AML-193 (cell line): ENCODE measurements at regions not wholly inside any gene's neighbourhood (a gene's known extent, or its start where the extent isn't known, plus 50 kb on each side); places are given as distances from the start of the nearest gene placed in this dataset.
A peak's percentile ranks its signal among the peaks of the same experiment; 100 is the strongest.
"Not testable (repeated sequence)": the region's sequence is repeated elsewhere in the genome, so short reads cannot be mapped to it uniquely, and the experiment has no call there.

Source experiments
- DNase-seq, 2 experiments: peaks; one replicate each; lab custom pipeline; 2025; lab: John Stamatoyannopoulos, UW

DNA sequence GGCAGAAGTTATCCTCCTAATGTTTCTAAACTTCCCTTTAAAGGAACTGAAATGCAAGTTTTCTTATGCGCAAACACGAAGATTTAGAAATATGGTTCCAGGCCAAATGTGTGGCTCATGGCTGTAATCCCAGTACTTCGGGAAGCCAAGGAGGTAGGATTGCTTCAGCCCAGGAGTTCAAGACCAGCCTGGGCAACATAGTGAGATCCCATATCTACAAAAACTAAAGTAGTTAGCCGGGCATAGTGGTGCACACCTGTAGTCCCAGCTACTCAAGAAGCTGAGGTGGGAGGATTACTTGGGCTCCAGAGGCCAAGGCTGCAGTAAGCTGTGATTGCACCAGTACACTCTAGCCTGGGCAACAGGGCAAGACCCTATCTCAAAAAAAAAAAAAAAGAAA lies 95.8 kb upstream of the SCAF8 start:
- DNase-seq, result no peak

DNA sequence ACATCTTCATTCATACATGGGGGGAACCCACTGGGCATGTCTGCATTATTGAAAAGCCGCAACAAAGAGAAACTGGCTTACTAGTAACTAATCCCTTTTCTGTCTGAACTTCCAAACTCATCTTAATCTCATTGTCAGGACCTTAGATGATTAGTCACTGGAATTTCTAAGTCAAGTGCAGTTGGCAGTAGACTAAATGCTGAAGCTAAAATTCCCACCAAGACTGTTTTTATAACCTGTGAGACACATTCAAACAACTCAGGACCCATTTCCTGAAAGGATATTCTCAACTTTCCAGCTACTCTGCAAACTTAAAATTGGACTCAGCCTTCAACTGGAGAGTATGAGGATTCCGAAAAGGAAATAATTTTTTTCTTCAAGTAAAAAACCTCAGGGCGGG lies 94.8 kb upstream of the SCAF8 start:
- DNase-seq, result no peak

DNA sequence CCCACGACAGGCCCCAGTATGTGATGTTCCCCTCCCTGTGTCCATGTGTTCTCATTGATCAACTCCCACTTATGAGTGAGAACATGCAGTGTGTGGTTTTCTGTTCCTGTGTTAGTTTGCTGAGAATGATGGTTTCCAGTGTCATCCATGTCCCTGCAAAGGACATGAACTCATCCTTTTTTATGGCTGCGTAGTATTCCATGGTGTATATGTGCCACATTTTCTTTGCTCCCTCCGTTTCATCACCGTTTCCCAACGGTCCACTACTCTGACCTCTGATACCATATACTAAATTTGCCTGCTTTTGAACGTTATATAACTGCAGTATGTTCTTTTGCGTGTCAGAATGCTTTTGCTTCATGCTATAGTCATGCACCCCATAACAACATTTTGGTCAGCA lies 94.0 kb upstream of the SCAF8 start:
- not testable (repeated sequence) for DNase-seq

DNA sequence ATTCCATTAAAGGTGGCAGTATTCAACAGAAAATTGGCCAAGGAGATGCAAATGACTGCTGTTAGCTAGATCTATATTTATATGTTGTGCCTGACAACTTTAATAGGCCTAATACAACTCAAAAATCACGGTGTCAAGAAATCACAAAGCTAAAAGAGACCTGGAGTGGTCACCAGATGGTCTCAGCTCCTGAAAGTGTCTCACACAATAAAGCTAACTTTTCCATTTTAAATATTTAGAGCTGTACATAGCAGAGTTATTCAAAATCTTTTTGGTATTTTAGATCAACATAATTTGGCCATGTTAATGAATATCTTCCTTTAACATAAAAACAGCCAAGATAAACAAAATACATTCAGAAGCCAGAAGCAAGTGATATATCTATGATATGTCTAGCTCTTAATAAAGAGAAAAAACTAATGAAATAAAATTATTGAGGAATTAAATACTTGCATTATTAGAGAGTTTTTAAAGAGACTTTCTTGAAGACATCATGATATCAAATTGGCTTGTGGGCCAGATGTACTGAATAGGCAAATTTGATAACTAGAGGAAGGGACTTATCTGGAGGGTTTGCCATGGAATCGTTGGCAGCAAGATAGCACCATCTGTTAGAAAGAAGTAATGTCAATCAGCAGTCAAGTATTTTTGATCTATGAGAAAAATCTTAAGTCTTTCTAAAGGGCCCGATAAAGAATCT lies 84.9 kb upstream of the SCAF8 start:
- DNase-seq, result no peak

DNA sequence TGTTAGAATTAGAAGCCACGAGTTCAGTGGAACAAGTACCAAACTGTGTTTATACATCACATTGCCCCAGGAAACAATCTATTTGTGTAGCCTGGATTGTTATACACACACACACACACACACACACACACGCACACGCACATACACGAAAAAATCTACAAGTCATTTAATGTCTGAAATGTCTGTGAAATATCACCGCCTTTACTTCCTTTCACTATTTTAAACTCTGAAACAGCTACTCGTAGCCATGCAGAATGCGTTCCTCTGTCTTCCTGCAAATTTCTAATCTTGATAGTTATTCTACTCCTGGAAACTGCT lies 84.4 kb upstream of the SCAF8 start:
- no peak for DNase-seq

DNA sequence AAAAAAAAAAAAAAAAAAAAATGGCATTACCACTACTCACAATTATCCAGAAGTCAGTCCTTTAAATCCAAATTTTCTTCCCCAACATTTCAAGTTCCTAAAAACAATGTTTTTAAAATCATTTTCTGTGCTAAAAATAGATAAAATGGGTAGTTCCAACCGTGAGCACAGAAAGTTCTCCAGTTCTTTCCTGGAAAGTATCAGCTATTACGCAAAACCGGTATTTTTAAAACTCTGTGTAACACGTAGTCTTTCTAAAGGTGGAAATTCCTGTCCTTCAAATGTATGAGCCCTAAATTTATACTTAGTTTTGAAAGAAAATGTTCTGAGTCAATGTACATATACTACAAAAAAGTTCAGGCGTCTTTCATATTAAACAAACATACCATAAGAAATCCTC lies 83.5 kb upstream of the SCAF8 start:
- DNase-seq, result no peak

DNA sequence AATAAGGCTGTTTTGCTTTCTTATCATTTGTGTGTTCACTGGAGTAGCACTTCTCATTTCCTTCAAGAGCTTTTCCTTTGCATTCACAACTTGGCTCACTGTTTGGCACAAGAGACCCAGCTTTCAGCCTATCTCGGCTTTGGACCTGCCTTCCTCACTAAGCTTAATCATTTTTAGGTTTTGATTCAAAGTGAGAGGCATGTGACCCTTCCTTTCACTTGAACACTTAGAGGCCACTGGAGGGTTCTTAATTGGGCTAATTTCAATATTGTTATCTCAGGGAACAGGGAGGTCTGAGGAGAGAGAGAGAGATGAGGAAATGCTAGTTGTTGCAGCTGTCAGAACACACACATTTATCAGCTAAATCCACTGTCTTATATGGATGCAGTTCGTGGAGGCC lies 82.9 kb upstream of the SCAF8 start:
- no peak for DNase-seq

DNA sequence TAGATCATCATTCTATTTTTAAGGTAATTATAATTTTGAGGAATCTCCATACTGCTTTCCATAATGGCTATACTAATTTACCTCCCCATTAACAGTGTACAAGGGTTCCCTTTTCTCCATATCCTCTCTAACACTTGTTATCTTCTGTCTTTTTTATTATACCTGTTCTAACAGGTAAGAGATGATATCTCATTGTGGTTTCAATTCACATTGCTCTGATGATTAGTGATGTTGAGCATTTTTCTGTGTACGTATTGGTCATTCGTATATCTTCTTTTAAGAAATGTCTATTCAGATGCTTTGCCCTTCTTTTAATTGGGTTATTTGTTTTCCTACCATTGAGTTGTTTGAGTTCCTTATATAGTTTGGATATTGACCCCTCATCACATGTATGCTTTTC lies 81.6 kb upstream of the SCAF8 start:
- no peak for DNase-seq

DNA sequence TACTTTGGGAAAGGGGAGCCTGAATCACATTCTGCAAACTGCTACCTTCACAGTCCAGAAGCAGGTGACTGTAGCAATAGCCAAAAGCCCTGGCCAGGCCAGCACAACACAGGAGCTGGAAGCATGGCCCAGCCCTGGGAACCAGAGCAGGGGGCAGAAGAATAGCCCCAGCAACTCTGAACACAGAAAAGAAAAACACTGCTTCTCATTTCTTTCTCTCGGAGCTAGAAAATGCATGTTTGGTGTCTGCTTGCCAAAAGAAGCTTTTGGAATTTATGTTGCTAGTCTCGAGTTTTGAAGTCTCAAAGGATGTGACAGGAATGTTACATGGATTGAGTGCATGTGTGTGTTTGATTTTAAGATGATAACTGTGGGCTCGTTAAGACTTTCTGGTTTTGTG lies 79.8 kb upstream of the SCAF8 start:
- DNase-seq, result no peak

DNA sequence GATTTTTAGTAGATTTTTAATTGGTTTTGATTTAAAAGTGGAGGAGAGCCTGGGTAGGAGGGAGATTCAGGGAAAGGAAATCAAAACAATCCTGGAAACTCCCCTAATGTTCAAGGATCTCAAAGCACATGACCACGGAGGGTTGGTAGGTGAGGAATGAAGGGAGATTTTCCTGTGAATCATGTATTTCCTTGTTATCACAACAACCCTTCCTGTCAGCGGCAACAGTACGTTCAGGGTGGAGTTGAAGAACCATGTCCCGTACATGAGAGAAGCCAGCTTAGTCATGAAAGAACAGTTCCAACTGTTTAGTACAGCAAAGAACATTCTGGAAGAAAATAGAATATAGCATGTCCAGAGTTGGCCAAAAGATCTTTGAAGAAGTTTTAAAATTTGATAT lies 79.4 kb upstream of the SCAF8 start:
- DNase-seq, result no peak

DNA sequence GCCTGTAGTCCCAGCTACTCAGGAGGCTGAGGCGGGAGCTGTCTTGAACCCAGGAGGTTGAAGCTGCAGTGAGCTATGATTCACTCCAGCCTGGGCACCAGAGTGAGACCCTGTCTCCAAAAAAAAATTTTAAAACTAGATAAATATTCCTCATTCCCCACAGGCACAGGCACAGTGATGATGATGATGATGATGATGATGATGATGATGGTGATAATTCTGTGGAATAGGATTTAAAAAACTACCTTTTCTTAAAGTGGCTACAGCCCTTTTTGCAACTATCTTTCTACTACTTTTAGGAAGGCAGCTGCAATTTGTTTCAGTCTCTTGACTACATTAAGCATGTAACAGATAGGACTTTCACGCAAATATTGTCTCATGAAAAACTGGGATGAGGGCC lies 76.6 kb upstream of the SCAF8 start:
- DNase-seq, result no peak

DNA sequence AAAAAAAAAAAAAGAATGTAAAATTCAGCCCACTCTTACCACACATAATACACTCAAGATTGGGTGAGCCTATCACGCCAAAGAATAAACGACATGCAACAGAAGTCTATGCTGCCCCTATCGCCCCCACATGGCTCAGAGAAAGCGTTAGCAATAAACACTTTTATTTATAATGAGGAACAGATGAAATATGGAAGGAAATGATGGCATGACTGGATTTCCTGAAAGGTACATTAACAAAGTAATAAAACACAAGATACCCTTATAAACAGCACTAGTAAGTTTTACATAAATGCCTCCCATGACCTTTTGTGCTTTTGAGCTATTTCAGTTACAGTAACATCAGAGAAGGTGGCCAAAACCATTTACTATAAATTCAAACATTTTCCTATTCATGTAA lies 71.4 kb upstream of the SCAF8 start:
- DNase-seq, result no peak

DNA sequence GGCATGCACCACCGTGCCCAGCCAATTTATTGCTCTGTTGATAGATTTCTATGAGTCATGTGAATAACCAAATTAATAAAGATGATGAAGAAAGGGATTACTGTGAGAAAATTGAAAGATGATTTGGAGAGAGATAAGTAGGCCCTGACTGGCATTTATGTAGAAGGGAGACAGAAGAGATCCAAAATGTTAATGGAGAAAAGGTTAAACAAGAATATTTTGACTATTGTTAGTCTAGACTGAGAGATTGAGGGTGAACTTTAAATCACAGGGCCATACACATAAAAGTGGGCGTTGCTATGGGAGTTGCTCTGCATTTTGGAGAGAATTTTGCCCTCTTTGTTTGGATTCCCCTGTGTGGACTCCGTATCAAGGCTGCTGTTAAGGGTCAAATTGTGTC lies 68.9 kb upstream of the SCAF8 start:
- no peak for DNase-seq

DNA sequence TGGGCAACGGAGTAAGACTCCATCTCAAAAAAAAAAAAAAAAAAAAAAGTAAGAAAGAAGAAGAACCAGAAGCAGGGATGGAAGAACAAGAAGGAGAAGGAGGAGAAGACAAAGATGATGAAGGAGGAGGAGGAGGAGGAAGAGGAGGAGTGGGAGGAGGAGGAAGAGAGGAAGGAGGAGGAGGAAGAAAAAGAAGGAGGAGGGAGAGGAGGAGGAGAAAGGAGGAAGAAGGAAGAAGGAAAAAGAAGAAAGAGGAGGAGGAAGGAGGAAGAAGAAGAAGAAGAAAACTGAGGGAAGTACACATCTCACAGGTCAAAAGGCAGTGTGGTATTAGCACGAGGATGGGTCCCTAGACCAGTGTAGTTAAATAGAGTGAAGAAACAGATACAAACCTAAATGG lies 65.1 kb upstream of the SCAF8 start:
- no peak for DNase-seq

DNA sequence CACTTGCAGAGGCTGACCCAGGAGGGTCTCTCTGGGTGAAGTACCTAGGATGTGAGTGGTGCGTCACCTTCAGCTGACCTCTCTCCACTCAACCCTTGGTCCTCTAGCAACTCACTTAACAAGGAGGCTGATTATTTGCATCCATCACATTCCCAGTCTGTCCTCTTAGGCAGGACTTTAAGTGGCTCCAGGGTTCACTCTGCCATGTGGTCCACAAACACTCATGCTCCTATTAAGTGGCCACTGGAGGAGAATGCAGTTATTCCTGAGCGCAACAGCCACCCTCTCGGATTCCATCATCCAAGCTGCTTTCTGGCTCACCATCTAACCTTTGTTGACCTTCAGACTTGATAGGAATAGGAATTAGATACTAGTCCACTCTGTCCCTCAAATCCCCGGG lies 61.1 kb upstream of the SCAF8 start:
- no peak for DNase-seq

DNA sequence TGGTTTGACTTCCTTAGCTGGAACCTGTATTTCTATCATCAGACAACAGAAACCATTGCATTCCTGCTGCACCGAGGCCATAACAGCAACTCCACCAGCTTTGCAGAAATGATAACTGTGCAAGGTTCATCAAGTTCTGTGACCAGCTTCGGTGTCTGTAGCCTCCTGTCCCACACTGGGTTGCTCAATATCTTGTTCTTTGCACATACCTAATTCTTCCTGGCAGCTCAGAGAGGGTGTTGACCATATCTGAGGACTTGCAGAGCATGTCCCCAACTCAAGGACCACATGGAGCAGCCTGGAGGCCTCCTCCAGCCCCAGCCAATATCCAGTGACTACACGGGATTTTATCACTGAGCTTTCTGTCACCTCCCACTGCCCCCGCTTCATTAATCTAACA lies 59.3 kb upstream of the SCAF8 start:
- no peak for DNase-seq

DNA sequence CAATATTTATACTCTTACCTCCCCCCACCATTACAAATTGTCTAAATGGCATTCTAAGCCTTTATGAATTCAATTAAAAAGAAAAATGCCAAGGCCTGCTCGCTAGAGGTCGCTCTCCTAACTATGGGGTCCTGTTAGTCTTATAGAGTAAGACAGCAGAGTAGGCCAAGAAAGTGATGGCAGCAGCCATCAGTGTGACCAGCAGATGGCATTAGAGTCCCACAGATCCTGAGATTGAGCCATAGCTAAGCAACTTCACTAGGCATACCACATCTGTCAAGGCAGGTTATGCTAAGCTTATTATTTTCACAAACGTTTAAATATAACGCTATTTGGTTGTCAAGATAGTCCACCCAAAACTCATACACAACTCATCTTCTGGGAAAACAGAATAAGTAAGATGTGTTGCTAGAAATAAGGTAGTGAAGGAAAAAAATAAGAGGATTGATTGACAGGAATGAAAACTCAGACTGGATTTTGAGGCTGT lies 57.6 kb upstream of the SCAF8 start:
- DNase-seq, result peak; percentile 96 to 99

DNA sequence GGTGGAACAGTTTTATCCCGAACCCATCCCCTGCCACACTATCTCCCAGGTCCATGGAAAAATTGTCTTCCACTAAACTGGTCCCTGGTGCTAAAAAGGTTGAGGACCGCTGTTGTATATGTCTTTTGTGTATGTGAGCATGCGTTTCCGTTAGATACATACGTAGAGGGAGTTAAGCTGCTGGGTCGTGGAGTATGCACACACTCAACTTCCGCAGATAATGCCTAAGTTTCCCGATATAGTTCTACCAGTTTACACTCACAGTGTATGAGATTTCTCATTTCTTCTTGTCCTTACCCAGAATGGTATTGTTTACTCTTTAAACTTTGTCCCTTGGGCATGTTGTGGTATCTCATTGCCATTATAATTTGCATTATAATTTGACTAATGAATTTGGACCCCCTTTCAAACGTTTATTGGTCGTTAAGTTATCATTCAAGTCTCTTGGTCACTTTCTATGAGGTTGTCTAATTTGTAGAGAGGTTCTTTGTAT lies 50.5 kb upstream of the SCAF8 start:
- no peak for DNase-seq
